NCI-H2196 (cell line): ENCODE measurements at regions not wholly inside any gene's neighbourhood (a gene's known extent, or its start where the extent isn't known, plus 50 kb on each side); places are given as distances from the start of the nearest gene placed in this dataset.
A peak's percentile ranks its signal among the peaks of the same experiment; 100 is the strongest.

Experiments used
- DNase-seq: peaks from one replicate; lab custom pipeline; 2025; ENCODE audit not compliant: unreplicated experiment; lab: John Stamatoyannopoulos, UW

DNA sequence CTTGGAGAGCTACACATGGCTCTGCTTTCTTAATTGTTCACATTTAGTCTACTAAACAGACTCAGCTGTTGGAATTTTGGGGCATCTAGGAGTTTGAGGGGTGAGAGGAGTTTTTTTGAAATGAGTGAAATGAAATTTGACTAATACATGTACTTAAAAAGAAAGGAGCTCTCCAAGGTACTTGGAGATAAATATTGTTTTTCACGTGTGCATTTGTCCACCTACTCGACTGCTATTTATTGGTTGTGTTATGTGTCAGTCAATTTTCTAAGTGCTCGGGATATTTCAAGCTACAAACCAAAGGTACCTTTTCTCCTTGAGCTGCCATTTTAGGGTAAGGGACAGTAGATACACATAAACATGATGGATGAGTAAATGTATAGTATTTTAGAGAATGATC, 697.0 kb downstream of the LIG4 start:
- DNase-seq: no peak

DNA sequence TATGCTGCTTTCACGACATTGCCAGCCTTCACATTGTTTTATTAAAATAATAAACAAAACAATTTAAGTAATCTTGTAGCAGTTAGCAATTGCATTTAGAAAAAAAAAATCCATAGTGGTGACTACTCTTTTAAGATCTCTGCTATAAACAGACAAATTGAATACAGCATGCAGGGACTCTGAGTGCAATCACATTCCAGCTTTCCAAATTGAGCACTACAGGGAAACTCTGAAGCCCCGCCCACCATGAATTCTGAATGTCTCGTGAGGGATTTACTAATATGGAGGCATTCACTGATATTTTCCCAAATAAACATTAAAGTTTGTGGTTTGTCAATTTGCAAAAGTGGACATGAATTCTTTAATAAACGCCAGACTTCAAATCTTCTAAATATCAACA, 698.8 kb downstream of the LIG4 start:
- DNase-seq: no peak

GRCh38 chr13:107512551-107512950, 702.8 kb downstream of the LIG4 start:
- DNase-seq: no peak

DNA sequence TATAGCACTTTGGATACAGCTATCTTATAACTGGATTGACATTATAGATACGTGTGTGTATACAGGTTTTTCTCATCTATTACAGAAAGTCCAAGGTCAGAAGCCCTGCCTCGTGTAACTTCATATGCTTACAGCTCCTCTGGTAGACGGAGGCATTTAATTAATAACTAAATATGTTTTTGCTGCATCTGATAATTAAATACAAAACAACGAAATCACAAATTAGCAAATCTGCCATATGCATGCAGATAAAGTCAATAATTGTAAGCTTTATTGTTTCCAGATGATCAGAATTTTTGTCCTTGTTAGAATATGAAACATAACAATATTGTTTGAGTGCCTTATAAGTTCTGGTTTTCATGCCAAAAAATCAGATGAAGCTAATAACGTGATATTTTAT, 717.7 kb downstream of the LIG4 start:
- no peak for DNase-seq

- DNase-seq: no peak
Observed at GRCh38 chr13:107493266-107493665, 722.1 kb downstream of the LIG4 start.

- no peak for DNase-seq
Observed at GRCh38 chr13:107482688-107483087, 732.6 kb downstream of the LIG4 start.

GRCh38 chr13:107480130-107480529, 735.2 kb downstream of the LIG4 start:
- no peak for DNase-seq

- no peak for DNase-seq
Observed at GRCh38 chr13:107477772-107478379, 737.5 kb downstream of the LIG4 start.

GRCh38 chr13:107475753-107476453, 739.4 kb downstream of the LIG4 start:
- no peak for DNase-seq

GRCh38 chr13:107473253-107473652, 742.1 kb downstream of the LIG4 start:
- no peak for DNase-seq

DNA sequence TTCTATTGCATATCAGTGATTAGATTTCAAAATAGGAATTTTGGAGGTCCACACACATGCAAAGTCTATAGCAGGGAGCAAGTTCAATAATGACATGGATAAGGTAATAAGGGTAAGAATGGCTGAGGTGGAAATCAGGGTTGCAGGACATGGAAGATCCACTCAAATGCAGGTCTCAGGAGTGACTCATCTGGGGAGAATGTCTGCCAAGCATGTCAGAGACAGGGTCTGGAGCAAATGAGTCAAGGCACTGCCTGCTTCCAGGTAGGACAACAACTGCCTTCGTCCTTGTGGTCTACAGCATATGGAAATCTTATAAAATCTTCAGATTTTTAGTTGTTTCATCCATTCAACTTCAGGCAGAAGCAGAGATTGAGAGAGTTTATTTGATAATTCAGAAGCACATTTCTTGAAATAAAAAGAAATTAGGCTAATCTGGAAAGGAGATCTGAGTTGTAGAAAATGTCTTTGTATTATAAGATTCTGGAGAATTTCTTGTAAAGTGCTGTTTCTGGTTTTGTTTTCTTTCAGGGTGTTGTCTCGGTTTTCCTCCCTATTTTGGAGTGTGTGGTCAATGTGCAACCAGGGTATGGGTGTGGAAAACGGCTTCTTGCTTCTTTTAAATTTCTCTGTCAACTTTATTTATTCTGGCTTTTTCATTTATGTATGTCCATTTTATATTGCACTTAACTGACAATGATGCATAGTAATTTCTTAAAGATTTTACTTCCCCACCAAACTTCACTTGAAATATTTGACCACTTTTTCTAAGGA, 748.8 kb downstream of the LIG4 start:
- no peak for DNase-seq

- peak; percentile 1 for DNase-seq
Observed at GRCh38 chr13:107462501-107462900, 752.8 kb downstream of the LIG4 start.

- no peak for DNase-seq
Observed at GRCh38 chr13:107461751-107462150, 753.6 kb downstream of the LIG4 start.

DNA sequence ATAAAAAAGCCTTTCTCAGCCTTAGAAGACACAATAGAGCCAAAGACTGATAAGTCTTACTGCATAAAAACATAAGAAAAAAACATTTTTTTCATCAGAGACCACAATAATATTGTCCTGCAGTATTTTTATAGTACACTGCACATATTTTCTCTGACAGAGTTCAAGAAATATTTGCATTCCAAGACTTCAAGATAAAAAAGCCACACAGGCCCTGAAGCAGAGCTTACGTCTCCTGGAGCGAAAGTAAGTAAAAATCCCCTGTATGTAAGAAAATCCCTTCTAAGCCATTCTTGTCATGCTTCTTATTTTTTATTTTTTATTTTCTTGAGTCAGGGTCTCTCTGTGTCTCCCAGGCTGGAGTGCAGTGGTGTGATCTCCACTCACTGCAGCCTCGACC, 755.9 kb downstream of the LIG4 start:
- no peak for DNase-seq

- no peak for DNase-seq
Observed at GRCh38 chr13:107458269-107458668, 757.1 kb downstream of the LIG4 start.

GRCh38 chr13:107457686-107458085, 757.6 kb downstream of the LIG4 start:
- peak; percentile 12 for DNase-seq

- DNase-seq: no peak
Observed at GRCh38 chr13:107456431-107456830, 758.9 kb downstream of the LIG4 start.

DNA sequence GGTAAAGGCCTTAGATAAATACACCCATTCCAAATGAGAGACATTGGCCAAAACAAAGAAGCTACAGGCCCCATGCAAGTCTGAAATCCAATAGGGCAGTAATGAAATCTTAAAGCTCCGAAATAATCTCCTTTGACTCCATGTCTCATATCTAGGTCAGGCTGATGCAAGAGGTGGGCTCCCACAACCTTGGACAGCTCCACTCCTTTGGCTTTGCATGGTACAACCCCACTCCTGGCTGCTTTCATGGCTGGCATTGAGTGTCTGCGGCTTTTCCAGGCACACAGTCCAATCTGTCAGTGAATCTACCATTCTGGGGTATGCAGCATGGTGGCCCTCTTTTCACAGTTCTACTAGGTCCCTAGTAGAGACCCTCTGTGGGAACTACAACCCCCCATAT, 762.5 kb downstream of the LIG4 start:
- DNase-seq: no peak

GRCh38 chr13:107450931-107451330, 764.4 kb downstream of the LIG4 start:
- DNase-seq: no peak

DNA sequence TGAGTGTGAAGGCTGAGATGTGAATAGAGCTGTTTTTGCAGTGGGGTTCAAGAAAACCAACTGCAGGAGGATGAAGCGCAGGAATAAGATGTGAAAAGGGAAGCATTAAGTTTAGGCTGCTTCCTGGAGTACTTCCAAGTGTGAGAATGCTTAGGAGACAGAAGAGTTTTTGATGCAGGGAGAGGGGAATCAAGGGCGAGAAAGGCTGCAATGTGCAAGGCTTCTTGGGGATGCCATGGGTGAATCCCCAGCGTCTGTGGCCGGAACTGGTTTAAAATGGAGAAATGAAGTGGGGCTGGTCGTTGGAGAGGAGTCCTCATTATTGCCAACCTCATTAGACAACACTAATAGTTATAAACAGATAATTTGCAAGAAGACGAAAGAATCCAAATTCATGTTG, 764.9 kb downstream of the LIG4 start:
- DNase-seq: no peak

DNA sequence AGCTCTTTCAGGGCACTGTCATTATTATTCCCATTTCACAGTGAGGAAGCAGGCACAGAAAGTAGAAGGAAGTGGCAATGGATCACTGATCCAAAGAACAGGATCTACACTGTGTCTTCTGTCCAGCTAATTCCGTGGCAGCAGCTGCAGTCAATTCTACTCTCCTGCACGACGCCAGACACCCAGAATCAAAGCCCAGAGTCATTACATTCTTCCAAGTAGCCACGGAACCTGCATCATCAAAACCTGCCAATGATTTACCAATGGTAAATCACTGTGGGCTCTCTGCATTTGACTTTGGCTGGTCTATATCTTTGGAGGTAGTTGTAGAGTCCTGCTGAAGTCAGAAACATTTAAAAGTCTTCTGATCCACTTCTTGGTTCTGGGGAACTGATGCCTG, 767.7 kb downstream of the LIG4 start:
- no peak for DNase-seq

GRCh38 chr13:107441279-107441678, 774.1 kb downstream of the LIG4 start:
- DNase-seq: no peak
